ENCODE measurements at regions not wholly inside any gene's neighbourhood (a gene's known extent, or its start where the extent isn't known, plus 50 kb on each side); places are given as distances from the start of the nearest gene placed in this dataset.
"Not testable (repeated sequence)": the region's sequence is repeated elsewhere in the genome, so short reads cannot be mapped to it uniquely, and the experiment has no call there.

GRCh38 chr6:139702706-139703105, 328.3 kb upstream of the CITED2 start:
- no peak for DNase-seq

- no peak for DNase-seq
Measured at GRCh38 chr6:139701695-139702094, 327.2 kb upstream of the CITED2 start.

- no peak for DNase-seq
Measured at GRCh38 chr6:139701003-139701402, 326.6 kb upstream of the CITED2 start.

GRCh38 chr6:139699911-139700310, 325.5 kb upstream of the CITED2 start:
- DNase-seq, result no peak

GRCh38 chr6:139699335-139699734, 324.9 kb upstream of the CITED2 start:
- no peak for DNase-seq

GRCh38 chr6:139698526-139699176, 324.2 kb upstream of the CITED2 start:
- DNase-seq, result no peak

GRCh38 chr6:139697856-139698255, 323.4 kb upstream of the CITED2 start:
- DNase-seq, result not testable (repeated sequence)

DNA sequence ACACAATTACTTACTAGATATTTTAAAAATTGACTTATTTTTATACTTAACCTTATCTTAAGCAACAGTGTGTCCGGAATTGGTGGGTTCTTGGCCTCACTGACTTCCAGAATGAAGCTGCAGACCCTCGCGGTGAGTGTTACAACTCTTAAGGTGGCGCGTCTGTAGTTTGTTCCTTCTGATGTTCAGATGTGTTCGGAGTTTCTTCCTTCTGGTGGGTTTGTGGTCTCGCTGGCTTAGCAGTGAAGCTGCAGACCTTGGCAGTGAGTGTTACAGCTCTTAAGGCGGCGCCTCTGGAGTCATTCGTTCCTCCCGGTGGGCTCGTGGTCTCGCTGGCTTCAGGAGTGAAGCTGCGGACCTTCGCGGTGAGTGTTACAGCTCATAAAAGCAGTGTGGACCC, 322.5 kb upstream of the CITED2 start:
- not testable (repeated sequence) for DNase-seq

- DNase-seq, result no peak
Measured at GRCh38 chr6:139695361-139695760, 320.9 kb upstream of the CITED2 start.

- no peak for DNase-seq
Measured at GRCh38 chr6:139693735-139694134, 319.3 kb upstream of the CITED2 start.

DNA sequence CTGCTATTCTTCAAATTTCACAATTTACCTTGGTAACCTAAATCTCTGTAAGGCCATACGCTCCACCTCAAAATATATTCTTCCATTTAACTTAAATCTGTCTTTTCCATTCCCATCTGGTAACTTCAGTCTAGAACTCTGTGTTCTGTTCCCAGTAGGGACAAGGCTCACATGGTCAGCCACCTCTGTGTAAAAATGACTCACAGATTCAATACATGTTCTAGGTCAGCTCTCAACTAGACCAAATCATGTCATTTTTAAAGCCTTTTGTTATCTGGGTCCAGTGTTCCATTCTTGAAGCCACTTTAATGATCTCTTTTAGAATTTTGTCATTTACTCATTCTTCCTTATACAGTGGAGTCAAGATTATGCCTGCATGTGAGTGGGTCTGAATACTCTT, 315.6 kb upstream of the CITED2 start:
- no peak for DNase-seq

GRCh38 chr6:139687055-139687454, 312.6 kb upstream of the CITED2 start:
- no peak for DNase-seq

- DNase-seq, result no peak
Measured at GRCh38 chr6:139686308-139686707, 311.9 kb upstream of the CITED2 start.

DNA sequence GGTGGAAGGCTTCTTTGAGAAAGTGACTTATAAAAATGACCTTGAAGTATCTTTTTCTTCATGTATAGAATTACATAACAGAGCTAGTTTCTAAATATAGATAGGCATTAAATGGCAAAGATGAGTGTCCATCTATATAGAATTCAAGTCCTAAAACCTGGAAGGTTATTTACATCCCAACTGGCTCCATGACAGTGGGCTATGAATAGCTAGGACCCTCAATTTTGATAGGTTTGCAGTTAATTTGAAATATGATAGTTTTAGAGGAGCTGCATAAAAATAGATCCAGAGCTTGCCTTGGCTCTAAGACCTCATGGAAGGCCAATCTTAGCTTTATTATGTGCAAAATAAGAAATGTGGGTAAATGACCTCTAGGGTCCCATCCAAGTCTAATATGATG, 310.6 kb upstream of the CITED2 start:
- DNase-seq, result no peak

DNA sequence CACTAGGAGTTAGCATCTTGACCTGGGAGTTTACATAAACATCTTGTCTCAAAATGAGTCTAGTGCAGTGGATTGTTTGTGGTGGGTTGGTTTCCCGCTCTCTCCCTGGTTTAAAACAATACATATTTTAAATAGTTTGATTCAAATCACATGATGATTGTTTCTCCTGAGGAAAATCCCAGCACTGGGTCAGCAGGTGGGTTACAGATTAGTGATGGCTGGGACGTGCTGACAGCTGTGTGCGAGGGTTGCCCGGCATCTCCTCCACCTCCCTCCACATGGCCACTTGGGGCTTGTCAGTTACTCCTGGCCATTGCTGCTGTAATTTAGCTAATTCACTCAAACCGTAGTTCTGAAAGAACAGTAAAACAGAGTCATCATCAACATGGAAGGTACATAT, 306.4 kb upstream of the CITED2 start:
- no peak for DNase-seq

GRCh38 chr6:139679516-139680179, 305.2 kb upstream of the CITED2 start:
- no peak for DNase-seq

GRCh38 chr6:139676718-139677117, 302.3 kb upstream of the CITED2 start:
- DNase-seq, result no peak

DNA sequence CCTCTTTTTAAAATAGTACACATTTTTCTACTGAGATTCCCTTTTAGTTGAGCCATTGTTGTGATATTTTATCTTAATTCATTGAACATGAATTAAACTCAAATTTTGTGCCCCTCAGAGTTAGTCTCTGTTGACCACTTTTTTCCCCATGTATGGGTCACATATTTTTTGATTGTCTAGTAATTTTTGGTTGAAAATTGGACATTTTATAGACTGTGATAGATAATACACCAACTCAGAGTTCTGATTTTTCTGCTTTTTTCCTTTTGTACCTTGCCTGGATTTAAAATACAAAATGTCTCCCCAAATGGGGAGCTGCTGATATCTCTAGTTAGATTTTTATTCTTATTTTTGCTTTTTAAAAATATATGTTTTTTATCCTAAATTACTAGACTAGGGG, 291.8 kb upstream of the CITED2 start:
- DNase-seq, result no peak

DNA sequence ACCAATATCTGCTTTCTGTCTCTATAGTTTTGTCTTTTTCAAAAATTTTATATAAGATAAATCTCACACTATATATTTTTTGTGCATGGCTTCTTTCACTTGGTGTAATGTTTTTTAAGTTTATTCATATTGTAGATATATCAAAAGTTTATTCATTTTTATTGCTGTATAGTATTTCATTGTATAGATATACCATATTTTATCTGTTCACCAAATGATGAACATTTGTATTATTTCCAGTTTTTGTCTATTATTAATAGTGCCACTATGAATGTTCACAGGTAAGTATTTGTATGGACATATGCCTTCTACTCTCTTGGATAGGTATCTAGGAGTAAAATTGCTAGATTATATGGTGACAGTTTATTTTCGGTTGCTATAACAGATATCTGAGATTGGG, 289.5 kb upstream of the CITED2 start:
- DNase-seq, result no peak

GRCh38 chr6:139659711-139660110, 285.3 kb upstream of the CITED2 start:
- no peak for DNase-seq

DNA sequence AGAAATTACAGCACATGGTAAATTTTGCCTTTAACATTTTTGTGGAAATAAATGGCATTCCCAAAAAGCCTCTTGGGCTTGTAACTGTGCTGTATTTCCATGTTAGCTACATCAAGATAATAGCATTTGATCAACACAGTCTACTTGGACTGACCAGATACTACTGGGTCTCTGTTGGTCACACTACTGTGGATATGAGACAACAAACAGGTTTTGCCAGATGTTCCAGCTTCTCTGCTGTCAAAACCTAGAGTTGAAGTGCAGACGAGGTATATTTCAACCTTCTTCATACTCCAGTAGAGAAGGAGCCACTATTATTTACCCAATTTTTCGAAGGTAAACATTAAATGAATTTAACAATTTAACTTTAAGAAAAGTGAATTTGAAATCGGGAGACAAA, 284.7 kb upstream of the CITED2 start:
- DNase-seq, result no peak

DNA sequence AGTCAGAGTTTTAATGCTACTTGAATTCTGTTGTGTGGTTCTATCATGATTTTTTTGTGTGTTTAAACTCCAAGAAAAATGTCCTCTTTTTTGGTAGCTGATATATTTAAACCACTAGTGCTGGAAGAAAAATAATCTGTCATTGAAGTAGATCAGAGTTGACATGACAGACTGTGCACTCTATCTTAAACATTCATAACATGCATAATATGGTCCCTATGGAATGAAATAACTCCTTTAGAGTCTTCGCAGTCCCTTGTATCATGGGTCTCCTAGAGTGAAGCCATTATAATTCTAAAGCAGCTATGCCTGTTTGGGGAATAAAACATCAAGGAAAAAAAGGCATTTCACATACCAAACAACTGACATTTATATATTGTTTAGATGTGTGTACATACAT, 282.7 kb upstream of the CITED2 start:
- no peak for DNase-seq

- DNase-seq, result no peak
Measured at GRCh38 chr6:139655783-139656705, 281.6 kb upstream of the CITED2 start.
